HFF-Myc (cell line): ENCODE measurements at regions not wholly inside any gene's neighbourhood (a gene's known extent, or its start where the extent isn't known, plus 50 kb on each side); places are given as distances from the start of the nearest gene placed in this dataset.
"Not testable (repeated sequence)": the region's sequence is repeated elsewhere in the genome, so short reads cannot be mapped to it uniquely, and the experiment has no call there.

Experiments used
- DNase-seq: peaks from one replicate; pipeline ENCODE4 v3.0.0-alpha.2; 2011; ENCODE audit warnings: low read depth; ENCODE audit errors: extremely low read depth
- H3K4me3 ChIP-seq: replicated peaks from 2 replicates; pipeline ENCODE4 v1.5.1; 2011; ENCODE audit warnings: low read depth, mild to moderate bottlenecking, control low read depth, low read length
- TF ChIP-seq, protein P1 (sequence below): IDR thresholded peaks from 2 replicates; pipeline ENCODE4 v1.5.1; 2012; ENCODE audit warnings: mild to moderate bottlenecking, low read depth, low read length, control low read depth; ENCODE audit errors: missing control alignments

DNA sequence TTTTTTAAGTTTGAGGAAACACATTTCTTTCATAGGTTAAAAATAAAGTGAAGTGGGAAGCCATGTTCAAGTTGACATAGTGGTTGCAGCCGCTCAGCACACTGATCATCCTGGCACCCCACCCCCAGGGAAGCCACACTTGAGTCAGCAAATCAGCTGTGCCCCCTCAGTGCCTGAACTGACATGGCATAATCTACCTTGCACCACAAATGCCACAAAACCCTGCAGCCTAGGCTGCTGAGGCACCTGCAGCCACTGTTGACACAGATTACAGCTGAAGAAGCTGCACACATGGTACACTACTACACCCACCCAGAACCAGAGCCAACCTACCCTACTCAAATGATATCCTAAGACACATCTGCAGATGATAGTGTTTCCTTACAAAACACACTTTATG is 77.5 kb upstream of the RIMS1 start:
- no peak for DNase-seq
- TF ChIP-seq, protein P1, sequence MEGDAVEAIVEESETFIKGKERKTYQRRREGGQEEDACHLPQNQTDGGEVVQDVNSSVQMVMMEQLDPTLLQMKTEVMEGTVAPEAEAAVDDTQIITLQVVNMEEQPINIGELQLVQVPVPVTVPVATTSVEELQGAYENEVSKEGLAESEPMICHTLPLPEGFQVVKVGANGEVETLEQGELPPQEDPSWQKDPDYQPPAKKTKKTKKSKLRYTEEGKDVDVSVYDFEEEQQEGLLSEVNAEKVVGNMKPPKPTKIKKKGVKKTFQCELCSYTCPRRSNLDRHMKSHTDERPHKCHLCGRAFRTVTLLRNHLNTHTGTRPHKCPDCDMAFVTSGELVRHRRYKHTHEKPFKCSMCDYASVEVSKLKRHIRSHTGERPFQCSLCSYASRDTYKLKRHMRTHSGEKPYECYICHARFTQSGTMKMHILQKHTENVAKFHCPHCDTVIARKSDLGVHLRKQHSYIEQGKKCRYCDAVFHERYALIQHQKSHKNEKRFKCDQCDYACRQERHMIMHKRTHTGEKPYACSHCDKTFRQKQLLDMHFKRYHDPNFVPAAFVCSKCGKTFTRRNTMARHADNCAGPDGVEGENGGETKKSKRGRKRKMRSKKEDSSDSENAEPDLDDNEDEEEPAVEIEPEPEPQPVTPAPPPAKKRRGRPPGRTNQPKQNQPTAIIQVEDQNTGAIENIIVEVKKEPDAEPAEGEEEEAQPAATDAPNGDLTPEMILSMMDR = no peak

DNA sequence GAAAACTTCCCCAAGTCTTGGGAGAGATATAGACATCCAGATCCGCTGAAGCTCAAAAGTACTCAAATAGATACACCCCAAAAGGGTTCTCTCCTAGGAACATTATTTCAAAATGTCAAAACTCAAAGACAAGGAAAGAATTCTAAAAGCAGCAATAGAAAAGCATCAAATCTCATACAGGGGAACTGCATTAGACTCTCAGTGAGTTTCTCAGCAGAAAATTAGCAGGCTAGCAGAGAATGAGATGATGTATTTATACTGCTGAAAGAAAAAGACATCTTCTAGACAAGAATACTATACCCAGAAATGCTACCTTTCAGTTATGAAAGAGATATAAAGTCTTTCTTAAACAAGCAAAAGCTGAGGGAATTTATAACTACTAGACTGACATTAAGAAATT is 75.5 kb upstream of the RIMS1 start:
- H3K4me3 ChIP-seq = no peak overlapping the region
- DNase-seq = no peak
- TF ChIP-seq, protein P1 = no peak

More for the DNA sequence above, 77.5 kb upstream of the RIMS1 start:
- no peak overlapping the region for H3K4me3 ChIP-seq

DNA sequence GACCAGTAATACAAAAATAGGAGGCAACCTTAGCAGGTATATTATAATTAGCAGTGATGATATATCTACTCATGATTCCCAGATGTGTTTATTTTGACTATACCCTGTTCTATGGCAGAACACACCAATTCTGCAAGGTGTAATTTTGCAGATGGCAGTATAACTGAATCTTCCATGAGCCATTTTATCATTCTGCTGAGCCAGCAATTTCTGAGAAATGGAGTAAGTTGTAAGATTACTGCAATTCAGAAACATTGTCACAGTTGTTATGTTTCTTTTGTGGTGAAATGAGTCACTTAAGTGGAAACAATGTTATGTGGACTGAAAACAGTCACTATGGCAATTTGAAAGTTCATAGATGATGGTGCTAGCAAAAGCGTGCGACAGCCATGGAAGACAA is 63.7 kb upstream of the RIMS1 start:
- TF ChIP-seq, protein P1 = no peak
- no peak overlapping the region for H3K4me3 ChIP-seq
- no peak for DNase-seq

DNA sequence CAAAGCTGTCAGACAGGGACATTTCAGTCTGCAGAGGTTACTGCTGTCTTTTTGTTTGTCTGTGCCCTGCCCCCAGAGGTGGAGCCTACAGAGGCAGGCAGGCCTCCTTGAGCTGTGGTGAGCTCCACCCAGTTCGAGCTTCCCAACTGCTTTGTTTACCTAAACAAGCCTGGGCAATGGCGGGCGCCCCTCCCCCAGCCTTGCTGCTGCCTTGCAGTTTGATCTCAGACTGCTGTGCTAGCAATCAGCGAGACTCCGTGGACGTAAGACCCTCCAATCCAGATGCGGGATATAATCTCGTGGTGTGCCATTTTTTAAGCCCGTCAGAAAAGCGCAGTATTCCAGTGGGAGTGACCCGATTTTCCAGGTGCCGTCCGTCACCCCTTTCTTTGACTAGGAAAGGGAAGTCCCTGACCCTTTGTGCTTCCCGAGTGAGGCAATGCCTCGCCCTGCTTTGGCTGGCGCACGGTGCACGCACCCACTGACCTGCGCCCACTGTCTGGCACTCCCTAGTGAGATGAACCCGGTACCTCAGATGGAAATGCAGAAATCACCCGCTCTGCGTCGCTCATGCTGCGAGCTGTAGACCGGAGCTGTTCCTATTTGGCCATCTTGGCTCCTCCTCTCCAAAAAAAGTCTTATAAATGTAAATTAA is 54.1 kb upstream of the RIMS1 start:
- not testable (repeated sequence) for DNase-seq, H3K4me3 ChIP-seq
